Testis (tissue), 2 donors: ENCODE measurements at regions not wholly inside any gene's neighbourhood (a gene's known extent, or its start where the extent isn't known, plus 50 kb on each side); places are given as distances from the start of the nearest gene placed in this dataset.

Experiments
- POLR2A ChIP-seq: fragments of 450-650 bp; IDR thresholded peaks from one replicate; pipeline ENCODE4 v1.6.1; 2017; ENCODE audit warnings: antibody characterized with exemption, mild to moderate bottlenecking, moderate library complexity
- TF ChIP-seq, protein P1 (sequence below), 3 experiments: fragments of 450-650 bp in 2 of 3; fragments of 200-600 bp in 1 of 3; sonication (generic) in 1 of 3; IDR thresholded peaks; one replicate each; pipeline ENCODE4 v1.5.1; 2016 to 2019; ENCODE audit warnings: antibody characterized with exemption in 3 of 3, mild to moderate bottlenecking in 2 of 3, moderate library complexity in 1 of 3

GRCh38 chrX:44470816-44471215 lies 71.8 kb downstream of the FUNDC1 start:
- no peak for TF ChIP-seq POLR2A
- TF ChIP-seq, protein P1, sequence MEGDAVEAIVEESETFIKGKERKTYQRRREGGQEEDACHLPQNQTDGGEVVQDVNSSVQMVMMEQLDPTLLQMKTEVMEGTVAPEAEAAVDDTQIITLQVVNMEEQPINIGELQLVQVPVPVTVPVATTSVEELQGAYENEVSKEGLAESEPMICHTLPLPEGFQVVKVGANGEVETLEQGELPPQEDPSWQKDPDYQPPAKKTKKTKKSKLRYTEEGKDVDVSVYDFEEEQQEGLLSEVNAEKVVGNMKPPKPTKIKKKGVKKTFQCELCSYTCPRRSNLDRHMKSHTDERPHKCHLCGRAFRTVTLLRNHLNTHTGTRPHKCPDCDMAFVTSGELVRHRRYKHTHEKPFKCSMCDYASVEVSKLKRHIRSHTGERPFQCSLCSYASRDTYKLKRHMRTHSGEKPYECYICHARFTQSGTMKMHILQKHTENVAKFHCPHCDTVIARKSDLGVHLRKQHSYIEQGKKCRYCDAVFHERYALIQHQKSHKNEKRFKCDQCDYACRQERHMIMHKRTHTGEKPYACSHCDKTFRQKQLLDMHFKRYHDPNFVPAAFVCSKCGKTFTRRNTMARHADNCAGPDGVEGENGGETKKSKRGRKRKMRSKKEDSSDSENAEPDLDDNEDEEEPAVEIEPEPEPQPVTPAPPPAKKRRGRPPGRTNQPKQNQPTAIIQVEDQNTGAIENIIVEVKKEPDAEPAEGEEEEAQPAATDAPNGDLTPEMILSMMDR (IDR thresholded peaks at IDR 0.05) = no peak
